ENCODE measurements at regions not wholly inside any gene's neighbourhood (a gene's known extent, or its start where the extent isn't known, plus 50 kb on each side); places are given as distances from the start of the nearest gene placed in this dataset.

DNA sequence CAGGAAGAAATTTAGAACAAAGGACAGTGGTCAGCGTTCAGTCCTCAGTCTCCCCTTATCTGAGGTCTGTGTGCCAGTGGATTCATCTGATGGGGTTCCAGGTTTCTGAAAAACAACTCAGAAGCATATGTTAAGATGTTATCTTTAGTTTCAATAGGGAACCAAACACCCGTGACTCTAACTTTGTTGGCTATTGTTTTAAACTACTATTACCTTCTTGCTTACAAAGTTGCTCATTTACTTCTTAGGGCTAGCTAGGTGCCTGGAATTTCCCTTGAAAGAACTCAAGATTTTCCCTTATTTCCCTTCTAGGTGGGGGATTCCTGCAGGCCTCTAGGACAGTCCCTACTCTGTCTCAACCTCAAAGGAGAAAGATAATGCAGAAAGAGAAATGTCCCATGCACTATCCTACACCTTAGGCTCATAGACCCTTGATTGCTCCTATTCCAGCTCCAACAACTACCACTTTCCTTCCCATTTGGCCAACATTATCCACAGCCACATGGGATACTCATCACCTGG lies 192.5 kb upstream of the LYZL1 start:
- Histone ChIP-seq H3K9ac (ENCODE audit: low read depth in 1 of 2, low read length in 2 of 2) (no peak overlapping the region), H3K27me3 (ENCODE audit: control insufficient read depth in 4 of 4, insufficient read depth in 4 of 4, low read length in 3 of 4) (no peaks in the 10 kb centered on the region), H3K27ac (ENCODE audit: low read depth in 1 of 2, low read length in 2 of 2) (no peak overlapping the region), H3K4me3 (ENCODE audit: low read depth in 1 of 3, low read length in 3 of 3) (no peak overlapping the region), H3K36me3 (ENCODE audit: control insufficient read depth in 4 of 4, insufficient read depth in 3 of 4, low read depth in 1 of 4, low read length in 3 of 4) (no peaks in the 10 kb centered on the region), H3K4me1 (ENCODE audit: control insufficient read depth in 4 of 4, insufficient read depth in 4 of 4, low read length in 3 of 4) (no peaks in the 10 kb centered on the region), H3K9me3 (ENCODE audit: control insufficient read depth in 4 of 4, low read length in 3 of 4) (no peaks in the 10 kb centered on the region)
- WGBS, result 75% methylated on average over 2 of the region's 2 CpGs
- TF ChIP-seq RAD21 (IDR thresholded peaks at IDR 0.05) (no peak), TAF1 (conservative IDR thresholded peaks at IDR 0.05) (no peak), EGR1 (IDR thresholded peaks at IDR 0.05; ENCODE audit: low read depth in 2 of 2) (no peak), FOXA1 (IDR thresholded peaks at IDR 0.05) (no peak), GABPA (IDR thresholded peaks at IDR 0.05 in 1 of 2, conservative IDR thresholded peaks at IDR 0.05 in 1 of 2) (no peak), CTCF (IDR thresholded peaks at IDR 0.05; ENCODE audit: low read depth, low read length, missing input control) (no peak), JUND (IDR thresholded peaks at IDR 0.05) (no peak), HNF4A (conservative IDR thresholded peaks at IDR 0.05) (no peak), FOXA2 (IDR thresholded peaks at IDR 0.05) (no peak), HNF4G (IDR thresholded peaks at IDR 0.05) (no peak), MAX (IDR thresholded peaks at IDR 0.05) (no peak), YY1 (IDR thresholded peaks at IDR 0.05) (no peak), SP1 (IDR thresholded peaks at IDR 0.05) (no peak)
- TF ChIP-seq, protein P1, sequence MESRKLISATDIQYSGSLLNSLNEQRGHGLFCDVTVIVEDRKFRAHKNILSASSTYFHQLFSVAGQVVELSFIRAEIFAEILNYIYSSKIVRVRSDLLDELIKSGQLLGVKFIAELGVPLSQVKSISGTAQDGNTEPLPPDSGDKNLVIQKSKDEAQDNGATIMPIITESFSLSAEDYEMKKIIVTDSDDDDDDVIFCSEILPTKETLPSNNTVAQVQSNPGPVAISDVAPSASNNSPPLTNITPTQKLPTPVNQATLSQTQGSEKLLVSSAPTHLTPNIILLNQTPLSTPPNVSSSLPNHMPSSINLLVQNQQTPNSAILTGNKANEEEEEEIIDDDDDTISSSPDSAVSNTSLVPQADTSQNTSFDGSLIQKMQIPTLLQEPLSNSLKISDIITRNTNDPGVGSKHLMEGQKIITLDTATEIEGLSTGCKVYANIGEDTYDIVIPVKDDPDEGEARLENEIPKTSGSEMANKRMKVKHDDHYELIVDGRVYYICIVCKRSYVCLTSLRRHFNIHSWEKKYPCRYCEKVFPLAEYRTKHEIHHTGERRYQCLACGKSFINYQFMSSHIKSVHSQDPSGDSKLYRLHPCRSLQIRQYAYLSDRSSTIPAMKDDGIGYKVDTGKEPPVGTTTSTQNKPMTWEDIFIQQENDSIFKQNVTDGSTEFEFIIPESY (IDR thresholded peaks at IDR 0.05), result no peak
- TF ChIP-seq, protein P2, sequence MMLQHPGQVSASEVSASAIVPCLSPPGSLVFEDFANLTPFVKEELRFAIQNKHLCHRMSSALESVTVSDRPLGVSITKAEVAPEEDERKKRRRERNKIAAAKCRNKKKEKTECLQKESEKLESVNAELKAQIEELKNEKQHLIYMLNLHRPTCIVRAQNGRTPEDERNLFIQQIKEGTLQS (IDR thresholded peaks at IDR 0.05), result no peak
- TF ChIP-seq, protein P3, sequence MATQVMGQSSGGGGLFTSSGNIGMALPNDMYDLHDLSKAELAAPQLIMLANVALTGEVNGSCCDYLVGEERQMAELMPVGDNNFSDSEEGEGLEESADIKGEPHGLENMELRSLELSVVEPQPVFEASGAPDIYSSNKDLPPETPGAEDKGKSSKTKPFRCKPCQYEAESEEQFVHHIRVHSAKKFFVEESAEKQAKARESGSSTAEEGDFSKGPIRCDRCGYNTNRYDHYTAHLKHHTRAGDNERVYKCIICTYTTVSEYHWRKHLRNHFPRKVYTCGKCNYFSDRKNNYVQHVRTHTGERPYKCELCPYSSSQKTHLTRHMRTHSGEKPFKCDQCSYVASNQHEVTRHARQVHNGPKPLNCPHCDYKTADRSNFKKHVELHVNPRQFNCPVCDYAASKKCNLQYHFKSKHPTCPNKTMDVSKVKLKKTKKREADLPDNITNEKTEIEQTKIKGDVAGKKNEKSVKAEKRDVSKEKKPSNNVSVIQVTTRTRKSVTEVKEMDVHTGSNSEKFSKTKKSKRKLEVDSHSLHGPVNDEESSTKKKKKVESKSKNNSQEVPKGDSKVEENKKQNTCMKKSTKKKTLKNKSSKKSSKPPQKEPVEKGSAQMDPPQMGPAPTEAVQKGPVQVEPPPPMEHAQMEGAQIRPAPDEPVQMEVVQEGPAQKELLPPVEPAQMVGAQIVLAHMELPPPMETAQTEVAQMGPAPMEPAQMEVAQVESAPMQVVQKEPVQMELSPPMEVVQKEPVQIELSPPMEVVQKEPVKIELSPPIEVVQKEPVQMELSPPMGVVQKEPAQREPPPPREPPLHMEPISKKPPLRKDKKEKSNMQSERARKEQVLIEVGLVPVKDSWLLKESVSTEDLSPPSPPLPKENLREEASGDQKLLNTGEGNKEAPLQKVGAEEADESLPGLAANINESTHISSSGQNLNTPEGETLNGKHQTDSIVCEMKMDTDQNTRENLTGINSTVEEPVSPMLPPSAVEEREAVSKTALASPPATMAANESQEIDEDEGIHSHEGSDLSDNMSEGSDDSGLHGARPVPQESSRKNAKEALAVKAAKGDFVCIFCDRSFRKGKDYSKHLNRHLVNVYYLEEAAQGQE (IDR thresholded peaks at IDR 0.05), result no peak
- DNase-seq (ENCODE audit: low spot score), result no peak

DNA sequence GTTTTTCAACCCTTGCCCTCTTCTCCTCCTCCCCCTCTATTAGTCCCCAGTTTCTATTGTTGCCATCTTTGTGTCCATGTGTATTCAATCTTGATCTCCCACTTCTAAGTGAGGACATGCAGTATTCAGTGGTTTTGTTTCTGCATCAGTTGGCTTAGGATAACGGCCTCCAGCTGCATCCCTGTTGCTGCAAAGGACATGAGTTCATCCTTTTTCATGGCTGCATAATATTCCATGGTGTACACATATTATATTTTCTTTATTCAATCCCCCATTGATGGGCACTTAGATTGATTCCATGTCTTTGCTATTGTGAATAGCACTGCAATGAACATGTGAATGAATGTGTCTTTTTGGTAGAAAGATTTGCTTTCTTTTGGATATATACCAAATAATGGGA lies 190.4 kb upstream of the LYZL1 start:
- Histone ChIP-seq H3K4me1 (ENCODE audit: control insufficient read depth in 4 of 4, insufficient read depth in 4 of 4, low read length in 3 of 4) (no peaks in the 10 kb centered on the region), H3K36me3 (ENCODE audit: control insufficient read depth in 4 of 4, insufficient read depth in 3 of 4, low read depth in 1 of 4, low read length in 3 of 4) (no peaks in the 10 kb centered on the region), H3K9me3 (ENCODE audit: control insufficient read depth in 4 of 4, low read length in 3 of 4) (no peaks in the 10 kb centered on the region), H3K4me3 (ENCODE audit: low read depth in 1 of 3, low read length in 3 of 3) (no peak overlapping the region), H3K9ac (ENCODE audit: low read depth in 1 of 2, low read length in 2 of 2) (no peak overlapping the region), H3K27ac (ENCODE audit: low read depth in 1 of 2, low read length in 2 of 2) (no peak overlapping the region), H3K27me3 (ENCODE audit: control insufficient read depth in 4 of 4, insufficient read depth in 4 of 4, low read length in 3 of 4) (no peaks in the 10 kb centered on the region)
- TF ChIP-seq RXRA (IDR thresholded peaks at IDR 0.05), result no peak
- TF ChIP-seq RAD21 (IDR thresholded peaks at IDR 0.05), result no peak
- no peak for TF ChIP-seq HNF4A (conservative IDR thresholded peaks at IDR 0.05)
- TF ChIP-seq, protein P1 (IDR thresholded peaks at IDR 0.05), result no peak
- no peak for TF ChIP-seq SP1 (IDR thresholded peaks at IDR 0.05)
- no peak for TF ChIP-seq JUND (IDR thresholded peaks at IDR 0.05)
- no peak for DNase-seq (ENCODE audit: low spot score)
- 82% methylated on average over 1 of the region's 1 CpG for WGBS
